ENCODE measurements at regions not wholly inside any gene's neighbourhood (a gene's known extent, or its start where the extent isn't known, plus 50 kb on each side); places are given as distances from the start of the nearest gene placed in this dataset.
"Not testable (repeated sequence)": the region's sequence is repeated elsewhere in the genome, so short reads cannot be mapped to it uniquely, and the experiment has no call there.

DNA sequence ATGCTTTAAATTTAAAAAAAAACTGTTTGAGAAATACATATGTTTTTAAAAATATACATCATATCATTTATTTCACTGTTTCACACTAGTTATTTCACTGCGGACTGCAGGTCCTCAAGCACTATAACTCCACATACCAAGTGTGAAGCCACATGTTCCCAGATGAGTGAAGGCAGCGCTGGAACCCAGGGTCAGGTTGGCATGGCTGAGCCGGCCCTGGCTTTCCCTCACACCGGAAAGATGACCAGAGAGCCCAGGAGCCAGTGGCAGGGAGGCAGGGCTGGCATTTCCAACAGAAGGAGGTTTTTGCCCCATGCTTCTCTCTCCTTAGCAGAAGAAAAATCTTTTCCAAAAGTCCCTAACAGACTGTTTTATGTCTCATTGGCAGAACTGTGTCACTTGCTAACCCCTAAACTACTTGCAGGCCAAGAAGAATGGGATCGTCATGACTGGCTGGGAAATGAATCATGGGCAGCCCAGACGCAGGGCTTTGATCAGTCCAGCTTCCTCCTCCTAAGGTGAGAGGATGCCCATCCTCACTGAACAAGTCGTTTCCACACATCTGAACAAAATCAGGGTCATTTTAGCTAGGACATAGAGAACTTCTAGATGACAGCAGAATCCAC is 287.6 kb upstream of the HNRNPA3 start:
- DNase-seq (ENCODE audit: low read depth), result no peak
- no peak overlapping the region for H3K4me3 ChIP-seq (ENCODE audit: control insufficient read depth, low read depth, low read length)
- TF ChIP-seq, protein P1, sequence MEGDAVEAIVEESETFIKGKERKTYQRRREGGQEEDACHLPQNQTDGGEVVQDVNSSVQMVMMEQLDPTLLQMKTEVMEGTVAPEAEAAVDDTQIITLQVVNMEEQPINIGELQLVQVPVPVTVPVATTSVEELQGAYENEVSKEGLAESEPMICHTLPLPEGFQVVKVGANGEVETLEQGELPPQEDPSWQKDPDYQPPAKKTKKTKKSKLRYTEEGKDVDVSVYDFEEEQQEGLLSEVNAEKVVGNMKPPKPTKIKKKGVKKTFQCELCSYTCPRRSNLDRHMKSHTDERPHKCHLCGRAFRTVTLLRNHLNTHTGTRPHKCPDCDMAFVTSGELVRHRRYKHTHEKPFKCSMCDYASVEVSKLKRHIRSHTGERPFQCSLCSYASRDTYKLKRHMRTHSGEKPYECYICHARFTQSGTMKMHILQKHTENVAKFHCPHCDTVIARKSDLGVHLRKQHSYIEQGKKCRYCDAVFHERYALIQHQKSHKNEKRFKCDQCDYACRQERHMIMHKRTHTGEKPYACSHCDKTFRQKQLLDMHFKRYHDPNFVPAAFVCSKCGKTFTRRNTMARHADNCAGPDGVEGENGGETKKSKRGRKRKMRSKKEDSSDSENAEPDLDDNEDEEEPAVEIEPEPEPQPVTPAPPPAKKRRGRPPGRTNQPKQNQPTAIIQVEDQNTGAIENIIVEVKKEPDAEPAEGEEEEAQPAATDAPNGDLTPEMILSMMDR (conservative IDR thresholded peaks at IDR 0.05; ENCODE audit: control insufficient read depth, insufficient read depth, low read depth, low read length), result no peak

DNA sequence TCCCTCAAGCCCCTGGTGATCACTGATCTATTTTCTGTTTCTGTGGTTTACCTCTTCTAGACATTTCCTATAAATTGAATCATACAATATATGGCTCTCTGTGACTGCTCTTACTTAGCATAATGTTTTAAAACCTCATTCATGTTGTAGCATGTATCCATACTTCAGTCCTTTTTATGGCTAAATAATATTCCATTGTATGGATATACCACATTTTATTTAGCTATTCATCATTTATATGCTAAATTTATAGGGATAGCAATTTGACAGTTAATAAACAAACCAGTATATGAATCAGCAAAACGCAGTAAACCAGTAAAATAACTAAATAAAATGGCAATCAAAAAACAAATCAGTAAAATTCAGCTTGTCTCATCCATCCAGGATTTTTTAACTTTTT is 286.1 kb upstream of the HNRNPA3 start:
- TF ChIP-seq, protein P1 (conservative IDR thresholded peaks at IDR 0.05; ENCODE audit: control insufficient read depth, insufficient read depth, low read depth, low read length), result no peak
- no peak for DNase-seq (ENCODE audit: low read depth)

DNA sequence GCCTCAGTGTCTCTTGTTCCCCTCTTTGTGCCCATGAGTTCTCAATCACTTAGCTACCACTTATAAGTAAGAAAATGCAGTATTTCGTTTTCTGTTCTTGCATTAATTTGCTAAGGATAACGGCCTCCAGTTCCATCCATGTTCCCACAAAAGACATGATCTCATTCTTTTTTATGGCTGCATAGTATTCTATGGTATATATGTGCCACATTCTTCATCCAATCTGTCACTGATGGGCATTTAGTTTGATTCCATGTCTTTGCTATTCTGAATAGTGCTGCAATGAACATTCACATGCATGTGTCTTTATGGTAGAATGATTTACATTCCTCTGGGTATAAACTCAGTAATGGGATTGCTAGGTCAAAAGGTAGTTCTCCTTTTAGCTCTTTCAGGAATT is 283.2 kb upstream of the HNRNPA3 start:
- H3K4me3 ChIP-seq (ENCODE audit: control insufficient read depth, low read depth, low read length); DNase-seq (ENCODE audit: low read depth): not testable (repeated sequence)

More for the DNA sequence above, 286.1 kb upstream of the HNRNPA3 start:
- no peak overlapping the region for H3K4me3 ChIP-seq (ENCODE audit: control insufficient read depth, low read depth, low read length)

DNA sequence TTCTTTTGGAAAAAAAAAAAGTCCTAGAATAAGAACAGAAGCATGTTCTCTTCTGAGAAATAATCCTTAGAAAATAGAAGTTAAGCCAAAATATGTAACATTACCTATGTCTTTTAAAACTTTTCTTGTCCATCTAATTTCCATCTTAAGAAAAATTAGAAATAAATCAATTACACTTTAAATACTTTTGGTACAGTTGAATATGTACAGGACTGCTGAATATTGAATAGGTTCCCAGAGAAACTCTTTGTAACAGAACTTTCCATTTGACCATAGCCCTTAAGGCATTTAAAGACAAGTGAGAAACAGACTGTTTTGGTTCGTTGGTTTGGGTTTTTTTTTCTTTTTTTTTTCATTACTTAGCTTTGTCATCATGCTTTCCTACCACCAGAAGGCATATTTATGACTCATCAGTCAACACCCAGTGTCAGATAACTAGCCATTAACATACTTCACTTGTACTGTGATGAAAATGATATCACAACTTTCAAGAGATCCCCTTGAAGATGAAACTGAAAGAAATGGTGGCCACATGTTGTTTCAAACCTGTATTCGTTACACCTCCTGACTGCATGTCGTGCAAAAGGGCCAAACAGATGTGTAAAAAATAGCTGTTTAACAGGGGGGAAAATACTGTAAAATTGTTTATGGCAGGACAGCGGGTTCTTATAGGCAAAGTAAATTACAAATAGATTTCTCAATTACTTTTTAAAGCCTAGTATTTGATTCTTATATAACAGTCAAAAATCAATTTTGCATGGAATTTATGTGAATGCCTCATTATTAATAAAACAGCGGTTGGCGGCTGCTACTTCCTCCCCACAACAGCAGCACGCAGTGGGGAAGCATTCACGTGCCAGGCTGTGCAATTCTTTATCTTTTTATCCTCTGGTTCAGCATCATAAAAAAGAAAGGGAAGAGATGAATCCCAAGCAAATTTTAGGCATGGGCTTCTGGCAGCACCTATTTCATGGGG is 280.7 kb upstream of the HNRNPA3 start:
- H3K4me3 ChIP-seq (ENCODE audit: control insufficient read depth, low read depth, low read length), result no peak overlapping the region
- DNase-seq (ENCODE audit: low read depth), result peak; percentile 74
- TF ChIP-seq, protein P1 (conservative IDR thresholded peaks at IDR 0.05; ENCODE audit: control insufficient read depth, insufficient read depth, low read depth, low read length), result no peak

DNA sequence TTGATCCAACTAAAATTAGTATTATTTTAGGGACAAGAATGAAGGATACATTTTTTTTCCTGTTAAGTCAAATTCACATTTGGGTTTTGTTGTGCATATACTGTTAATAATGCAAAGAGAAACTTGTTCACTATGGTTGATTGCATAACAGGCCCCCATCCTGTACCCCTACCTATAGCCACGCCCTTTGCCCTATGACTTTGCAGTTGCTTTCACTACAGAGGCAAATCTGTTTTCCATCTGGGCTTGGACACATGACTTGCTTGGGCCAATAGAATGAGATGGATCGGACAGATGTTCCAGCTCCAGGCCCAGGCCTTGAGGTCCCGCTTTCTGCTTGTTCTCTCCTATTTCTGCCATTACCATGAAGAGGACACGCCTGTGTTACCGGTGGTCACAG is 278.5 kb upstream of the HNRNPA3 start:
- TF ChIP-seq, protein P1 (conservative IDR thresholded peaks at IDR 0.05; ENCODE audit: control insufficient read depth, insufficient read depth, low read depth, low read length), result no peak
- no peak for DNase-seq (ENCODE audit: low read depth)
- H3K4me3 ChIP-seq (ENCODE audit: control insufficient read depth, low read depth, low read length), result no peak overlapping the region

DNA sequence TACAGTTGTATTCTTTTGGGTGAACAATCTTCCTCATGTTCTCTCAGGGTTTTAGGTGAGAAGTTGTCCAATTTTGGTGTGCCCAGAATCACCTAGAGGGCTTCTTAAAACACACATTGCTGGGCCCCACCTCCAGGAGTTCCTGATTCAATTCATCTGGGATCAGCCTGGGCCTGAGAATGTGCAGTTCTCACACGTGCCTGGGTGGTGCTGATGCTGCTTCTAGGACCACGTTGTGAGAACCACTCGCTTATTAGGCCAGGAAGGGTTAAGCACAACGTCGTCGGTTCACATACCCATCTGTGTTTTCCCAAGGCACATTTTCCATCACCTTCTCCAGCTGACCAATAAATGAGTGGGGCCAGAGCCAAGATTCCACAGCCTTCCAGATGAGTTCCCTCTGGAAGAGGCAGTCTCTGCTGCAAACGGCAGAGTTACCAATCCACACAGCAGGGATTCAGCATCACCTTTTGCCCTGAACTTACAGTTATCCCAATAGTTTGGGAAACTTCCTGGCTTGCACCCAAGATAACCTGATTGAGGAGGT is 277.7 kb upstream of the HNRNPA3 start:
- TF ChIP-seq, protein P1 (conservative IDR thresholded peaks at IDR 0.05; ENCODE audit: control insufficient read depth, insufficient read depth, low read depth, low read length), result no peak
- peak; percentile 36 for DNase-seq (ENCODE audit: low read depth)

More for the DNA sequence above, 277.7 kb upstream of the HNRNPA3 start:
- H3K4me3 ChIP-seq (ENCODE audit: control insufficient read depth, low read depth, low read length), result no peak overlapping the region
